Fibroblast of skin of right quadriceps (primary cell): ENCODE measurements at regions not wholly inside any gene's neighbourhood (a gene's known extent, or its start where the extent isn't known, plus 50 kb on each side); places are given as distances from the start of the nearest gene placed in this dataset.
"Not testable (repeated sequence)": the region's sequence is repeated elsewhere in the genome, so short reads cannot be mapped to it uniquely, and the experiment has no call there.

Experiments
- DNase-seq: peaks from one replicate; pipeline ENCODE4 v3.0.0-alpha.2; 2013

DNA sequence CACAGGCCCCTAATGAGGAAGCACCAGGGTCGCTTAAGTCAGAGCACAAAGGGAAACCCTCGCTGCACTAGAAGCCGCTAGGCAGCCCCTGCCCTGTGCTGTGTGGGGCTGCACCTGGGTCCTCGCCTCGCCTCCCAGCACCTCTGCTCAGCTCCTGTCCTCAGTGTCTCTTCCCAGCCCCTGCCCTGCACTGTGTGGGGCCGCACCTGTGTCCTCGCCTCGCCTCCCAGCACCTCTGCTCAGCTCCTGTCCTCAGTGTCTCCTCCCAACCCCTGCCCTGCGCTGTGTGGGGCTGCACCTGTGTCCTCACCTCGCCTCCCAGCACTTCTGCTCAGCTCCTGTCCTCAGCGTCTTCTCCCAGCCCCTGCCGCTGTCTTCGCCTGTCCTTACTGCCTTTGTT, 342.8 kb downstream of the EIPR1 start:
- no peak for DNase-seq

DNA sequence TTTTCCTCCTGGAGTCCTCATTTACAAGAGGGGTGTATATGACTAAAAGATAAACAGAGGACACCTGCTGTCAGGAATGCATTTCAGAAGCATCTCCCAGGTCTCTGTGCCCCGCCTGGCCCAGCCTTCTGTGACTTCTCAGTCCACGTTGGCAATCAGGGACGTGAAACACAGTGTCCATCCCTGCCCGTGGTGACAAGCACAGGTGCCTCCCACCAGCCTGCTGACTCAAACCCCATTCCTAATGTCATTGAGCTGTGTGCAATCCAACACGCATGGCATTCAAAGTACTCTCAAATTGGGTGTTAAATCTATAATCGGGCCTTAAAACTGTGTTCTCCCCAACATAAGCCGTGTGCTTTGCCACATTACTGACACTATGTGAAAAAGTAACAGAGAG, 343.2 kb downstream of the EIPR1 start:
- no peak for DNase-seq

DNA sequence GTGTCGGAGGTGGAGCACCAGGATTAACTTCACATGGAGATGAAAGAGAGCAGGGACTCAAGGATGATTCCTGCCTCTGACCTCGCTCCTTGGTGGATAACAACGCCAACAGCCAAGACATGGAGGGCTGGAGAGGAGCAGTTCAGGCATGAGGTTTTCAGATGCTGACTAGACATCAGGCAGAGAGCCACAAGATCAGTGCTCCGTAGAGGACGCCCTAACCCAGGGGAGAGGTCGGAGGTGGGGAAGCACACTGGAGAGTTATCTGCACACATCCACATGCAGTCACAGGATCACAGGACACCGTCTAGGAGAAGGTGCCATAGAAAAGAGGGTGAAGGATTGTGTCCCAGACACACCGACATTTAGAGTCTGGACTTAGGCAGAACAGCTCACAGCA, 344.3 kb downstream of the EIPR1 start:
- no peak for DNase-seq

DNA sequence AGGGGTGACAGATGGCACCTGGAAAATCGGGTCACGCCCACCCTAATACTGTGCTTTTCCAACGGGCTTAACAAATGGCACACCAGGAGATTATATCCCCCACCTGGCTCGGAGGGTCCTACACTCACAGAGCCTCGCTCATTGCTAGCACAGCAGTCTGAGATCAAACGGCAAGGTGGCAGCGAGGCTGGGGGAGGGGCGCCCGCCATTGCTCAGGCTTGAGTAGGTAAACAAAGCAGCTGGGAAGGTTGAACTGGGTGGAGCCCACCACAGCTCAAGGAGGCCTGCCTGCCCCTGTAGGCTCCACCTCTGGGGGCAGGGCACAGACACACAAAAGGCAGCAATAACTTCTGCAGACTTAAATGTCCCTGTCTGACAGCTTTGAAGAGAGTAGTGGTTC, 346.8 kb downstream of the EIPR1 start:
- DNase-seq = not testable (repeated sequence)

DNA sequence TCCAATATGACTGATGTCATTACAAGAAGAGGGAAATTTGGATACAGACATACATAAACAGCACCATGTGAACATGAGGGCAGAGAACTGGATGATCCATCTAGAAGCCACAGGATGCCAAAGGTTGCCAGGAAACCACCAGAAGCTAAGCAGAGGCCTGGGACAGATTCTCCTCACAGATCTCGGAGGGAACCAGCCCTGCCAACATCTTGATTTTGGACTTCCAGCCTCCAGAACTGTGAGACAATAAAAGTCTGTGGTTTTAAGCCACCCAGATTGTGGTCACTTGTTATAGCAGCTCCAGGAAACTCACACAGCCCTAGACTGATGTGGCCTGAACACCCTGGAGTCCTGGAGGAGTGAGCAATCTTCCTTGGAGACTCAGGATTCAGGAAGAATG, 351.6 kb downstream of the EIPR1 start:
- no peak for DNase-seq

DNA sequence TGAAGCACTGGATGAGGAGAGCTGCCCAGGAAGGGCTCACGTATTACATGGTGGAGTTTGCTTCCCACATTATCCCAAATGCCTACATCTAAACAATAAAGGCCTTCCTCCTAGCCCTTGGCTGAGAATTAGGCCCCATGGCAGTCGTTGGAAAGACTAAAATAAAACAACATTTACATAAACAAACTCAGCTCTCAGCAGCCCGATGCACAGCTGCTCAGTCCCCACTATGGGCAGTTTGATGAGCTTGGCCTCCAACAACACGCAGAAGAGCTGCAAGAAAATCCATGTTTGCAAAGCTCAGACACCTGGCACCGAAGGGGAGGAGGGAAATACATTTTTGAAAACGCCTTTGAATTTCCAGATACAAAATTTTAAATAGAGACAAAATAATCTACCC, 352.4 kb downstream of the EIPR1 start:
- DNase-seq = no peak

DNA sequence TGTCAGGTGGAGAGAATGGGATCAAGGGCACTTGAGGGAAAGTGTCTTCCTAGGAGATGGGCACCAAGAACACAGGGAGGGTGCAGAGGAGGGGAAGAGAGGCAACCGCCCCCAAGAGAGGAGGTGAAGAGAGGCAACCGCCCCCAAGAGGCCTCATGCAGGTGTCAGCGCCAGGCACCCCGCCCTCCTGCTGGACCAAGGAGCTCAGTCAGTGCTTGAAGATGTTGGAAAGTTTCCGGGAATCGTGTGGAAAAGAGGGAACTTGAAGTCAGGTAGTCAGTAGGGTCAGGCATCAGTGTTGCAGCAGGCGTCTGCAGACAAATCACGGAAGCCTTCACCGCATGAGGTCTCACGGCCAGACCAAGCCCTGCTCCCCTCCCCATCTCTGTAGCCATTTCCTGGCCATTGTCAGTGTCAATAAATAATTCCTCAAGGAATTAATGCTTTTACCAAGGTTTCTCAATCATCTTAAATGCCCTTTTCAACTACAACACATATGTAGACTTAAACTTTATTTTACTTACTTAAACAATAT, 353.1 kb downstream of the EIPR1 start:
- no peak for DNase-seq

DNA sequence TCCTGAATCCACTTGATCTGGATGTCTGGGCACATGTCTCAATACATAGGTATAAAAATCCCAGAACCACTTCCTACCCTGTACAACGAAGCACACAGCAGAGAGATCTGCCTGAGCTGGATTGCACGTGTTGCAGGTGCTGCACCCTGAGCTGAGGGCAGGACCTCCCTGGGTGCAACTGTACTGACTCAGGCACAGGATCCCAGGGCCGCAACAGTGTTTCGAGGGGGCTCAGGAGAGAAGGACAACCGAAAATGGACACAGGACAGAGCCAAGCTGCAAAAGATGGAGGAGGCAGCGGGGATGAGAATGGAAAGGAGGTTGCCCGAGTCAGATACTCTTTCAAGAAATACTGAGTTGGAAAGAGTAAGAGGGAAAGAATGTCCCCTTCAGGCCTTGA, 354.1 kb downstream of the EIPR1 start:
- DNase-seq = no peak

DNA sequence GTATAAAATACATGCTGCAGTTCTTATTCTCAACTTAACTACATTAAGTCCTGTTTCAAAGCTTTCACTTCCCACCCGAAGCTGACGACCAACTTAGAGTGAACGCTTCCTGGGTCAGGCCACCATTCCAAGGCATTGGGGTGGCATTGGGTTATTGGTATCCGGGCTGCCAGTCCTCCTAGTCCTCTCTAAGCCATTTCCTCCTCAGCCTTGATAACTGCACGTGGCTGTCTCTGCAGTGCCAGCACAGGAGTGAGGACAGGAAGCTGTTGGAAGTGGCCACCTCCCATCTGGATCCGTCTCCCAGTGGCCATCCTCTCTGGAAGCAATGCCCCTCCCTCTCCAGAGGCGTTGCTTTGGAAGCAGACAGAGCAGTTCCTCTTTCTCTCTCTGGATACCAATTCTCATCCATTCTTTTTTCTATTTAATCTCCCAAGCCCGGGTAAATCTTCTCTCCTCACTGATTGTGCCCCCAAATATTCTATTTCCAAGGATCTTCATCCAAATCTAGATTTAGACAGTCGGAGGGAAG, 354.7 kb downstream of the EIPR1 start:
- DNase-seq = no peak

DNA sequence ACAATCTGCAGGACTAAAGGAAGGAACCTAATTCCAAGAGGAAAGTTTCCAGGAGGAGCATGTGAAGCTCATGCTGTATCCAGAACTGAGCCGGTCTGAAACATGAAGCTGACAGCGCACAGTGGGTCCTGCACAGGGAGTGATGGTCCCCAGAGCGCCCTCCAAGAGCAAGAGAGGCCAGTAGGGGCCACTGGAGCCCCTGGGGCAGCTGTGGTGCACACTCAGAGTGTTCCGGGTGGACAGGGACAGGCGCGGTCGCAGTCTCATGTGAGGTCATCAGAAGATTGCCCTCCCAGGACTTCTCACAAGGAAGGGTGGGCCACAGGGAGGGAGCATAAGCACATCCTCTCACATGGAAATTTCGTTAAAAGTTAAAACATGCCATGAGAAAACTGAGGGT, 355.9 kb downstream of the EIPR1 start:
- DNase-seq = no peak

DNA sequence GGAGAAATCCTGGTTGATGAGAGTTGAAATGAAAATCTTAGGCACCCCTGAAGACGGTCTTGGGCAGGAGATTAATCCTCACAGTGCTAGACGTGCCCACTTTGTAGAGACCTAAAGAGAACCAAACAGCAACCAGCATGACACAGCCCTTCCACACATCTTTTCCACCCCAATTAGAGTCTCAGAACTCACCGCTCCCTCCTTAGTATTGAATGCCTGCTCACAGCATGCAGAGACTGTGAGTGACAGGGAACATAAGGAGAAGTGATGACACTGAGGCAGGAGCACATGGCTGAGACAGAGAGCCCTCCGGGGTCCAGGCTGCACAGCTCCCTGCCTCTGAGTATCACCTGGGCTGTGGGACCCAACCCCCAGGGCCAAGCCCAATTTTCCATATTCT, 367.6 kb downstream of the EIPR1 start:
- no peak for DNase-seq

DNA sequence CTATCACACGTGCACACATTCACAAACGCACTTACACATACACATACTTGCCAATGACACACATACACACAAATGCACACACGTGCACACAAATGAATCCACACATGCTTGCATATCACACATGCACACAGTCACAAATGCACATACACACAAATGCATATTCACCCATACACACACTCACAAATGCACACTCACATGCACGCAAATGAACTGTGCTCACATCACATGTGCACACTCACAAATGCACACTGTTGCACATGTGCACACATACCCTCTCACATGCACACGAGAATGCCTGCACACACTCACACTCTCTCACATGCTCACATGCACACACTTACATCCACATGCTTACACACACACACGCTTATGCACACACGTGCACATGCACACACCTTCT, 368.1 kb downstream of the EIPR1 start:
- DNase-seq = no peak

DNA sequence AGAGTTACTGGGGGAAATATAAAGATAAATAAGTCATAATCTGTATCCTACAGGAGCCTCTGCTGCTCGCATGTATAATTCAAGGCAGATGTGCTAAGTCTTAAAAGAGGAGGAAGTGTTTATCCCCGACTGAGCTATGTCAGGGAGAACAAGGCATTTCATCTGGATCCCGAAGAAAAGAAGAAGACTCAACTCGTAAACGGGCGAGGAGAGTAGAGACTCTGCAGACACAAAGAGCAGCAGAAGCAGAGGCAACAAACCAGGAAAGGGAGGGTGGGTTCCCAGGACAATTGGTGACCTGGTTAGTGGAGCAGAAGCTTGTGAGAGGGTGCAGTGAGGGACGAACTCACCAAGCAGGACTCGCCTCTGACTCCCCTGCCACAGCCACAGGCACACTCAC, 368.6 kb downstream of the EIPR1 start:
- DNase-seq = no peak

DNA sequence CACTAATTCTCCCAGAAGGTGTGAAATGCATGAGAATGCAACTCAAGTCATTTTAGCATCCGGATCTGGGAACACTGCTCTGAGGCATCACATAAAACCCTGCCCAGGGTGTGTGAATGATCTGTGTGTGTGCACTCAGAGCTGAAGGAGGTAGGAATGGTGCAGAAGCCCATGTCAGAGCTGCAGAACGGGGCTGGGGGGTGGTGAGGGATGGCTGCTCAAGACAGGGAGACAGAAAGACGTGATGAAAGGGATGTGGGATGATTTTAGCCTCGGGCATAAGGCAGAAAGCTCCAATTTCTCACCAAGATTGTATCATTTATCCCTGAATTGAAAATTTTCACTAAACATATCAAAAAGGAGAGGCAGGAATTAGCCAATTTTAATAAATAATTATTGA, 369.1 kb downstream of the EIPR1 start:
- no peak for DNase-seq

DNA sequence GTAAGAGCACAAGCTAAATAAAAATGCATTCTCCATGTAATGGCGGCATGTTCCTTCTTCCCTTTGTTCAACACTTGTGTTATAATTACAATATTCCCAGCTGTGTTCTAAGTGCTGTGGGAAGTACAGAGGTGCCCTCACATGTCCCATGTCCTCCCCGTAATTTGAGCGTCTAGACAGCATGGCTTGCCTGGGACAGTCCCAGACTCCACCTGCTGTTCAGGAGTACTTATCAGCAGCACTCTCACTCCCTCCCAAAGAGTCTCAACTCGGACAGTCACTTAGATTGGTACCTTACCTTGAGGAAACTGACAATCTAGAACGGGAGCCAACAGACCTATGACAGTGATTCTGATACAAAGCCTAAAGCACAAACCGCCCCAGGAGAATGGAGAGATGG, 370.5 kb downstream of the EIPR1 start:
- DNase-seq = no peak

DNA sequence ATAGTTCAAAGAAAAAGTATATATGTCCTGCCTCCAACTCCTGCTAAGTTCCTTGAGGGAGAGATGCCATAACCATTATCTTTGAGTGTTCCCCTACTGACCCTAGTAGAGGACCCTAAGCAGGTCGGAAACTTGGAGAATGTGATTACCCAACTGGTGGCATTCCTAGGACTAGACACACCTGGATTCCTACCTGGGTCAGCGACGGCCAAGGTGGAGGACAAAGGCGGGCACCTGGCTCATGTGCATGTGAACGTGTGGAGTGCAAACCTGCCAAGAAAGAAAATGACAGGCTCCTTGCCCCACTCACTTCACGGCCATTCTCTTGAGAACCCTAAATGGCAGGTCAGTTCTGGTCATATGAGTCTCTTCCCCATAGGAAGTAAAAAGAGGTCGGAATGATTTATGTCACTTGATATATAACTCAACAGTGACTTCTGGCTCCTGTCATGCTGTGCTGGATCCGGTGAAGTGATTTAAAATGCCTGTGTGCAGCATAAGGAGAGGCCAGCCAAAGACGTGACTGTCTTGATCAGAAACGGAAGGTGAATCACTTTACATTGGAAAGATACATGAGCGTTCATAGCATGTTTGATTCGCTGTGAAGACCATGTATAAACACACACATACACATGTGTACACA, 371.6 kb downstream of the EIPR1 start:
- no peak for DNase-seq

DNA sequence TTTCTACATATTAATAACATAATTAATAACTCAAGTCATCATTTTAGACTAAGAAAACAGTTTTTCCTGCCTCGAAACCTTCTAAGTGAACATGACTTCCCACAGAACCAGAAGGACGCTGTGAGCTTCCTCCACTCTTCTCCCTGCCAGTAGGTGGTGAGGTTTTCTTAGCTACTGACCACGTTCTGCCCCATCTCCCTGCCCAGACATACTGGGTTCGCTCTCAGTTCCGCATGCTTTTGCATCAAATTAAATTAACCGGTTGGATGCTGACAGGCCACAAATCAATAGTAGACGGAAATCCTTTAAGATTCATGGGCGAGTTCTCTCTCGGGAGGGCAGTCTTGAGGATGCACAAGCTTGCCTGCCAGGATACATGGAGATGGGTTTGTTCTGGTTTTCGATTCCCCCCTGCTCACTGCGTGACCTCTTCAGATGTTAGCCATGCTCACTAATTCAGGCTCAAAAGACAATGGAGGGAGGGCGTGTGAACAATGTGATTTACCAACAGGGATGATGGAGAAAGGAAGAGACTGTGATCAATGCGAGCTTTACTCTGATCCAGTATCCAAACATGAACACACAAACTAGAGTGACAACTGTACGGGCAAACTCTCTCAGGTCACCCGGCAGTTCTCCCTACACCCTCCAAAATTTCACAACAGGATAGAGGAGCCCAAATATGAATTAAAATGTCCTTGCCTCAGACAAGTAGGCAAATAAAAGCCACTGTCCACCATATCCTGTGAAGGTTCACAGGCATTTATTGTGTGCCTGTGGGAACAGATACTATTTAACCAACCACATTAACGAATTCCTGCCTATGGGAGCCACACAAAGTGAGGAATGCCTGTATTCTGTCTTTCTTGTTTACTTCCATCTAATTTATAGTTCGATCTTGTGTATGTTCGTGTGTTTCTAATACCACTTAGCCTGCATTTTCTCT, 375.7 kb downstream of the EIPR1 start:
- DNase-seq = no peak

DNA sequence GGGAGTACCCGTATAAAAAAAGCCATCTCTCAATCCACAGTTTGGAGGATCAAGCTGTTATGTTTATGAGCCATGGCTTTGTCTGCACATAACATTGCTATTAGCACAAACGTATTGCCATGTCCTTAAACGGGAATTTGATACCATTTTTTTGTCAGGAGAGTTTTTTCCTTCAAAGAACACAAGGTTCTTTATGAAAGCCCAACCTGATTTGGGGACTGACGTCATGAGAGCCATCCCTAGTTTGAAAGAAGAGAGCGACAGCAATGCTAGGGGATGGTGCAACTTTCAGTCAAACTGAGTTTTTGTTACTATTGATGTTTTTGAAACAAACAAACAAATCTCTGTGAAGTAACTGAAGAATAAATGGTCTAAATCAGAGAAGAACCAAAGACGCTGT, 376.6 kb downstream of the EIPR1 start:
- no peak for DNase-seq

DNA sequence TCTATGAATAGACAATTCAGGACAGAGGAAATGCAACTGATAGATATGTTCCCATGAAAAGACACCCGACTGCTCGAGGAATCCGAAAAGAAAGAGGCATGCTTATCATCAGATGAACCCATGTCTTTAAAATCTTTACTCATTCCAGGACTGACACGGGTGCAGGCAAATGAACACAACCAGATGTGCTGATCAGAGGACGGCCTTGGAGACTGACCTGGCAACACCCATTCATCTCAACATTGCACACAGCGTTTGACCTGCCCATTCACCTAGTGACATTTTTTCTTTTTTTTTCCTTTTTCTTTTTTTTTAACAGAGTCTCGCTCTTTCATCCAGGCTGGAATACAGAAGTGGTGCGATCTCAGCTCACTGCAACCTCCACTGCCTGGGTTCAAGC, 377.5 kb downstream of the EIPR1 start:
- no peak for DNase-seq

DNA sequence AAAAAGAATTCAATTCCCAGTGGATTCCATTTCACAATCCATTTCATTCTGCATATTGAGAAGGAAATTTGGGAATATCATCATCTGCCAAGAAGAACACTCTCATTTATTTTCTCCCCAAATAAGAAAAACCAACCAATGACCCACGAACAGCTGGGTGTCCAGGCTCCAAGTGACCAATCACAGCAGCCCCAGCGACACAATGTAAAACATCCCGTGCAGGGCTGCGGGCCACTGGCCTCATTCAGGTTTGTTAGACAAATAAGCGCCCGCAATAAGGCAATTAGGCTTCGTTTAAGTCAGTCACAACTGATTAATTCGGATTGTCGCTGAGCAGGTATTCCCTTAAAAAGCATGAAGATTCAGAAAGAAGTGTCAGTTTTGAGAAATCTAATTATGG, 378.6 kb downstream of the EIPR1 start:
- DNase-seq = no peak

DNA sequence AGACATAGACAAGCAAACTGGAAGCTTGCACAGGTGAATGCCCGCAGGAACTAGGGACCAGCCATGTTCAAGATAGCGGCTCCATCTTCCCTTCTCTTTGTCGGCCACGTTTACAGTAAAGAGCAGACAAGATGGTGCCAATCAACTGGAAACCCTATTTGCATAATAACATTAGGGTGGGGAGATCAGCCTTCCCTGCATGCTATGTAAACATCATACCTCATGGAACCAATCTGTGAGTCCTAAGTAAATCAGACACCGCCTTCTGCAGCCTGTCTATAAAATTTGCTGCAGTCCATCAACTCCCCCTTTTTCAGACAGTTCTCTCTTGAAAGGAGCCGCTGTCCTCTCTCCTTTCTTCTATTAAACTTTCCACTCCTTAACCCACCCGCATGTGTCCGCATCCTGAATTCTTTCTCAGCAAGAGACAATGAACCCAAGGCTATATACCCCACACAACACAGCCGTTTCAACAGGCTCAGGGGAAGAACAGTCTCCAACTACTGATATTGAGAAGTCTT, 384.4 kb downstream of the EIPR1 start:
- no peak for DNase-seq

DNA sequence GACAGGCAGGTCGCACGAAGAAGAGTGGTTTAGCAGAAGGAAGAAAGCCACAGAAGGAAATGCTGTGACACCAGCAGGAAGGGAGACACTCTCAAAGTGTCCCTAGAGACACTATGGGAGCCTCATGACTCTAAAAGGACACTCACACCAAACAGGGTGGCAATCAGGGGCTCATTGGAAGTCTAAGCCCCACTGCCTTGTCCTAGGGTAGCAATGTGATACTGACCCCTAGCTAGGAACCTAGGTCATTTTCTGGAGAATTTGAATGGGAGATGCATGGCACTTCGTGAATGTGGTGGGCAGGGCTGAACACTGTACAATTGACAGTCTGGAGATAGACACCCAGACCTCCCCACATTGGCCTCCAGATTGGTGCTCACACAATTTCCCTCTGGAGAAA, 385.0 kb downstream of the EIPR1 start:
- DNase-seq = no peak

DNA sequence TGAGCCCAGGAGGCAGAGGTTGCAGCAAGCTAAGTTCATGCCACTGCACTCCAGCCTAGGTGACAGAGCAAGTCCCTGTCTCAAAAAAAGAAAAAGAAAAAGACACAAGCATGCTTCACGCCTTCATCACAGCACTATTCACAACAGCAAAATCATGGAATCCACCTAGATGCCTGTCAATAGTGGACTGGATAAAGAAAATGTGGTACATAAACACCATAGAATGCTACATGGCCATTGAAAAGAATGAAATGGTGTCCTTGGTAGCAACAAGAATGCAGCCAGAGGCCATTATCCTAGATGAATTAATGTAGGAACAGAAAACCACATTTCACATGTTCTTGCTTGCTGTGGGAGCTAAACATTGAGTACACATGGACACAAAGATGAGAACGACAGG, 392.6 kb downstream of the EIPR1 start:
- DNase-seq = no peak

DNA sequence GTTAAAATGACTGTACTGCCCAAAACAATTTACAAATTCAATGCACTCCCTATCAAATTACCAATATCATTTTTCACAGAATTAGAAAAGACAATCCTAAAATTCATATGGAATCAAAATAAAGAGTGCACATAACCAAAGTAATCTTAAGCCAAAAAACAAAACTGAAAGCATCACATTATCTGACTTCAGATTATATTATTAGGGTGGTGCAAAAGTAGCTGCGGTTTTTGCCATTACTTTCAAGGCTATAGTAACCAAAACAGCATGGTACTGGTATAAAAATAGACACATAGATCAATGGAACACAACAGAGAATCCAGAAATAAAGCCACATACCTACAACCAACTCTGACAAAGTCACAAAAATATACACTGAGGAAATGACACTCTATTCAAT, 396.6 kb downstream of the EIPR1 start:
- no peak for DNase-seq
